ENCODE measurements at regions not wholly inside any gene's neighbourhood (a gene's known extent, or its start where the extent isn't known, plus 50 kb on each side); places are given as distances from the start of the nearest gene placed in this dataset.

GRCh38 chr10:108014902-108015177, 850.3 kb upstream of the SORCS1 start (continued):
- TF ChIP-seq, protein P1, sequence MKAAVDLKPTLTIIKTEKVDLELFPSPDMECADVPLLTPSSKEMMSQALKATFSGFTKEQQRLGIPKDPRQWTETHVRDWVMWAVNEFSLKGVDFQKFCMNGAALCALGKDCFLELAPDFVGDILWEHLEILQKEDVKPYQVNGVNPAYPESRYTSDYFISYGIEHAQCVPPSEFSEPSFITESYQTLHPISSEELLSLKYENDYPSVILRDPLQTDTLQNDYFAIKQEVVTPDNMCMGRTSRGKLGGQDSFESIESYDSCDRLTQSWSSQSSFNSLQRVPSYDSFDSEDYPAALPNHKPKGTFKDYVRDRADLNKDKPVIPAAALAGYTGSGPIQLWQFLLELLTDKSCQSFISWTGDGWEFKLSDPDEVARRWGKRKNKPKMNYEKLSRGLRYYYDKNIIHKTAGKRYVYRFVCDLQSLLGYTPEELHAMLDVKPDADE (IDR thresholded peaks at IDR 0.05): no peak
- no peak for TF ChIP-seq EZH2phosphoT487 (IDR thresholded peaks at IDR 0.05; ENCODE audit: unreplicated experiment)
- no peak for TF ChIP-seq ZNF114 (CRISPR knock-in tag; IDR thresholded peaks at IDR 0.05)

- no peaks in the 10 kb centered on the region for H3K9me2 ChIP-seq (ENCODE audit: insufficient read depth)
- no peaks in the 10 kb centered on the region for H3K36me3 ChIP-seq (ENCODE audit: insufficient read depth)
- no peak overlapping the region for H3K27ac ChIP-seq (ENCODE audit: low read depth)
- H3K27me3 ChIP-seq (ENCODE audit: insufficient read depth): no peaks in the 10 kb centered on the region
- peaks cover 12% of the 10 kb centered on the region; the same call in 2 of the 3 replicates for H3K9me3 Mint-ChIP-seq
- no peak overlapping the region for H2AFZ ChIP-seq
- H3K4me3 Mint-ChIP-seq: no peak overlapping the region
- no peaks in the 10 kb centered on the region for H4K20me1 ChIP-seq (replicated peaks; ENCODE audit: insufficient read depth)
- H3K4me1 ChIP-seq (ENCODE audit: insufficient read depth): no peaks in the 10 kb centered on the region
- DNase-seq (ENCODE audit: low spot score) (no peak), ATAC-seq (no peak)
- H3K27ac Mint-ChIP-seq: no peak overlapping the region
- no peak overlapping the region for H3K4me2 ChIP-seq
- no peaks in the 10 kb centered on the region for H3K27me3 Mint-ChIP-seq (ENCODE audit: insufficient read depth, low read depth, poor library complexity)
- H3K4me3 ChIP-seq: no peak overlapping the region
- H3K4me1 Mint-ChIP-seq: no peaks in the 10 kb centered on the region
- TF ChIP-seq JUNB (IDR thresholded peaks at IDR 0.05; ENCODE audit: unreplicated experiment) (no peak), ZNF462 (CRISPR knock-in tag; IDR thresholded peaks at IDR 0.05) (no peak), REST (IDR thresholded peaks at IDR 0.05; ENCODE audit: unreplicated experiment) (no peak), STAT1 (IDR thresholded peaks at IDR 0.05; ENCODE audit: unreplicated experiment) (no peak), NANOG (IDR thresholded peaks at IDR 0.05; ENCODE audit: borderline replicate concordance) (no peak), CREB1 (CRISPR knock-in tag; IDR thresholded peaks at IDR 0.05; ENCODE audit: low read depth) (no peak), ZNF331 (CRISPR knock-in tag; IDR thresholded peaks at IDR 0.05; ENCODE audit: low read depth) (no peak), ZNF114 (CRISPR knock-in tag; IDR thresholded peaks at IDR 0.05) (no peak)
- TF ChIP-seq, protein P1 (IDR thresholded peaks at IDR 0.05): no peak
- TF ChIP-seq, protein P2, sequence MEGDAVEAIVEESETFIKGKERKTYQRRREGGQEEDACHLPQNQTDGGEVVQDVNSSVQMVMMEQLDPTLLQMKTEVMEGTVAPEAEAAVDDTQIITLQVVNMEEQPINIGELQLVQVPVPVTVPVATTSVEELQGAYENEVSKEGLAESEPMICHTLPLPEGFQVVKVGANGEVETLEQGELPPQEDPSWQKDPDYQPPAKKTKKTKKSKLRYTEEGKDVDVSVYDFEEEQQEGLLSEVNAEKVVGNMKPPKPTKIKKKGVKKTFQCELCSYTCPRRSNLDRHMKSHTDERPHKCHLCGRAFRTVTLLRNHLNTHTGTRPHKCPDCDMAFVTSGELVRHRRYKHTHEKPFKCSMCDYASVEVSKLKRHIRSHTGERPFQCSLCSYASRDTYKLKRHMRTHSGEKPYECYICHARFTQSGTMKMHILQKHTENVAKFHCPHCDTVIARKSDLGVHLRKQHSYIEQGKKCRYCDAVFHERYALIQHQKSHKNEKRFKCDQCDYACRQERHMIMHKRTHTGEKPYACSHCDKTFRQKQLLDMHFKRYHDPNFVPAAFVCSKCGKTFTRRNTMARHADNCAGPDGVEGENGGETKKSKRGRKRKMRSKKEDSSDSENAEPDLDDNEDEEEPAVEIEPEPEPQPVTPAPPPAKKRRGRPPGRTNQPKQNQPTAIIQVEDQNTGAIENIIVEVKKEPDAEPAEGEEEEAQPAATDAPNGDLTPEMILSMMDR (conservative IDR thresholded peaks at IDR 0.05; ENCODE audit: low read depth in 2 of 2): no peak
- no peaks in the 10 kb centered on the region for H3K79me2 ChIP-seq (replicated peaks; ENCODE audit: insufficient read depth)
- H3F3A ChIP-seq (replicated peaks; ENCODE audit: low read depth): no peaks in the 10 kb centered on the region
- H3K36me3 Mint-ChIP-seq (ENCODE audit: low read depth): peaks cover 6% of the 10 kb centered on the region; the same call in 1 of the 3 replicates
These were observed 849.8 kb upstream of the SORCS1 start for GRCh38 chr10:108014145-108014901.

Data from GM23338 (cell line).